Suprapubic skin (tissue), 4 donors: ENCODE measurements at regions not wholly inside any gene's neighbourhood (a gene's known extent, or its start where the extent isn't known, plus 50 kb on each side); places are given as distances from the start of the nearest gene placed in this dataset.

Experiments used
- DNase-seq, 2 donors: peaks; one replicate each; pipeline ENCODE4 v3.0.0-alpha.2; 2019; ENCODE audit warnings: low spot score in 2 of 2
- H3K27ac ChIP-seq: fragments of 200-600 bp; sonication (generic); one replicate; pipeline ENCODE4 v1.5.1; 2019
- H3K27me3 ChIP-seq: fragments of 200-600 bp; sonication (generic); one replicate; pipeline ENCODE4 v1.5.1; 2019
- H3K36me3 ChIP-seq: fragments of 200-600 bp; sonication (generic); one replicate; pipeline ENCODE4 v1.5.1; 2019
- H3K4me1 ChIP-seq: fragments of 200-600 bp; sonication (generic); one replicate; pipeline ENCODE4 v1.5.1; 2019
- H3K4me3 ChIP-seq: fragments of 200-600 bp; sonication (generic); one replicate; pipeline ENCODE4 v1.5.1; 2019; ENCODE audit warnings: mild to moderate bottlenecking
- H3K9me3 ChIP-seq: fragments of 200-600 bp; sonication (generic); one replicate; pipeline ENCODE4 v1.5.1; 2019
- EP300 ChIP-seq: sonication (generic); formaldehyde crosslinking; IDR thresholded peaks from one replicate; pipeline ENCODE4 v1.6.1; 2017; ENCODE audit warnings: antibody characterized with exemption
- POLR2A ChIP-seq, 2 donors: fragments of 450-650 bp; IDR thresholded peaks; one replicate each; pipeline ENCODE4 v1.6.1; 2017; ENCODE audit warnings: antibody characterized with exemption in 2 of 2, mild to moderate bottlenecking in 2 of 2, moderate library complexity in 2 of 2
- POLR2AphosphoS5 ChIP-seq, 3 donors: sonication (generic); formaldehyde crosslinking; IDR thresholded peaks; one replicate each; pipeline ENCODE4 v1.6.1; 2017; ENCODE audit warnings: antibody characterized with exemption in 3 of 3
- WGBS: methylation state at CpG from one replicate; pipeline ENCODE4 v1.1.5; 2018; 5-methylcytosine and 5-hydroxymethylcytosine counted together
- TF ChIP-seq, protein P1 (sequence below), 2 donors: fragments of 200-600 bp in 1 of 2; fragments of 450-650 bp in 1 of 2; sonication (generic) in 1 of 2; IDR thresholded peaks; one replicate each; pipeline ENCODE4 v1.5.1; 2016 to 2019; ENCODE audit warnings: antibody characterized with exemption in 2 of 2, mild to moderate bottlenecking in 1 of 2, moderate library complexity in 1 of 2

DNA sequence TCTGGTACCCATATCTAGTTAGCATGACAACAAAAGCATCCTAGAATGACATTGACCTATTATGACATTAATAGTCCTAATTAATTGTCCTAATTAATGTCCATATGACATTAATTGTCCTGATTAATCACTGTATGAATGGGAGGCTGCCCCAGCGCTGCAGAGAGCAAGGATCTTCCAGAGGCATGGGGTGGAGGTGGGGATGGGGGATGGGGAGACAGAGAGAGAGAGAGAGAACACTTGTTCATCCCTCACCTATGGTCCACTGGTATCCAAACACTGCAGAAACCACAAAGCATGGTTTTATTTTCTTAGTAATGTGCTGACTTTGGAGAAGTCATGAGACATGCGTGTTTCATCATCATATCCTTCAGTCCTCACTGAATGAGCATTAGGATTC lies 235.1 kb downstream of the FNDC1 start:
- no peak for DNase-seq
- no peak overlapping the region for H3K4me3 ChIP-seq
- no peaks in the 10 kb centered on the region for H3K4me1 ChIP-seq
- no peaks in the 10 kb centered on the region for H3K9me3 ChIP-seq
- 88% methylated on average over 2 of the region's 2 CpGs for WGBS
- no peak overlapping the region for H3K27ac ChIP-seq
- no peaks in the 10 kb centered on the region for H3K36me3 ChIP-seq
- no peaks in the 10 kb centered on the region for H3K27me3 ChIP-seq
- no peak for TF ChIP-seq POLR2A (IDR thresholded peaks at IDR 0.05)
- TF ChIP-seq EP300 = no peak
- TF ChIP-seq POLR2AphosphoS5 (IDR thresholded peaks at IDR 0.05) = no peak
- TF ChIP-seq, protein P1, sequence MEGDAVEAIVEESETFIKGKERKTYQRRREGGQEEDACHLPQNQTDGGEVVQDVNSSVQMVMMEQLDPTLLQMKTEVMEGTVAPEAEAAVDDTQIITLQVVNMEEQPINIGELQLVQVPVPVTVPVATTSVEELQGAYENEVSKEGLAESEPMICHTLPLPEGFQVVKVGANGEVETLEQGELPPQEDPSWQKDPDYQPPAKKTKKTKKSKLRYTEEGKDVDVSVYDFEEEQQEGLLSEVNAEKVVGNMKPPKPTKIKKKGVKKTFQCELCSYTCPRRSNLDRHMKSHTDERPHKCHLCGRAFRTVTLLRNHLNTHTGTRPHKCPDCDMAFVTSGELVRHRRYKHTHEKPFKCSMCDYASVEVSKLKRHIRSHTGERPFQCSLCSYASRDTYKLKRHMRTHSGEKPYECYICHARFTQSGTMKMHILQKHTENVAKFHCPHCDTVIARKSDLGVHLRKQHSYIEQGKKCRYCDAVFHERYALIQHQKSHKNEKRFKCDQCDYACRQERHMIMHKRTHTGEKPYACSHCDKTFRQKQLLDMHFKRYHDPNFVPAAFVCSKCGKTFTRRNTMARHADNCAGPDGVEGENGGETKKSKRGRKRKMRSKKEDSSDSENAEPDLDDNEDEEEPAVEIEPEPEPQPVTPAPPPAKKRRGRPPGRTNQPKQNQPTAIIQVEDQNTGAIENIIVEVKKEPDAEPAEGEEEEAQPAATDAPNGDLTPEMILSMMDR (IDR thresholded peaks at IDR 0.05) = no peak

- Histone ChIP-seq H3K4me1 (no peaks in the 10 kb centered on the region), H3K9me3 (no peaks in the 10 kb centered on the region), H3K27me3 (no peaks in the 10 kb centered on the region), H3K36me3 (no peaks in the 10 kb centered on the region), H3K4me3 (no peak overlapping the region), H3K27ac (no peak overlapping the region)
- DNase-seq = no peak
- WGBS = 86% methylated on average over 7 of the region's 7 CpGs
- TF ChIP-seq POLR2AphosphoS5 (IDR thresholded peaks at IDR 0.05) (no peak), POLR2A (IDR thresholded peaks at IDR 0.05) (no peak), EP300 (no peak)
- TF ChIP-seq, protein P1 (IDR thresholded peaks at IDR 0.05) = no peak
Measured at GRCh38 chr6:159400826-159401225, 231.6 kb downstream of the FNDC1 start.

GRCh38 chr6:159399751-159400221 lies 230.6 kb downstream of the FNDC1 start:
- H3K4me1 ChIP-seq = no peaks in the 10 kb centered on the region
- TF ChIP-seq, protein P1 (IDR thresholded peaks at IDR 0.05) = no peak
- no peak for TF ChIP-seq EP300
- TF ChIP-seq POLR2AphosphoS5 (IDR thresholded peaks at IDR 0.05) = no peak
- no peak for TF ChIP-seq POLR2A (IDR thresholded peaks at IDR 0.05)
- no peak for DNase-seq
- WGBS = 62% methylated on average over 8 of the region's 8 CpGs
- no peak overlapping the region for H3K27ac ChIP-seq
- no peaks in the 10 kb centered on the region for H3K9me3 ChIP-seq
- no peaks in the 10 kb centered on the region for H3K36me3 ChIP-seq
- H3K4me3 ChIP-seq = no peak overlapping the region
- H3K27me3 ChIP-seq = no peaks in the 10 kb centered on the region

GRCh38 chr6:159398633-159399032 lies 229.4 kb downstream of the FNDC1 start:
- Histone ChIP-seq H3K27me3 (no peaks in the 10 kb centered on the region), H3K4me3 (no peak overlapping the region), H3K9me3 (no peaks in the 10 kb centered on the region), H3K4me1 (no peaks in the 10 kb centered on the region), H3K36me3 (no peaks in the 10 kb centered on the region), H3K27ac (no peak overlapping the region)
- TF ChIP-seq, protein P1 (IDR thresholded peaks at IDR 0.05) = no peak
- TF ChIP-seq POLR2AphosphoS5 (IDR thresholded peaks at IDR 0.05) (no peak), POLR2A (IDR thresholded peaks at IDR 0.05) (no peak), EP300 (no peak)
- no peak for DNase-seq
- 89% methylated on average over 2 of the region's 2 CpGs for WGBS

- H3K36me3 ChIP-seq = no peaks in the 10 kb centered on the region
- no peak overlapping the region for H3K27ac ChIP-seq
- H3K9me3 ChIP-seq = no peaks in the 10 kb centered on the region
- DNase-seq = no peak
- H3K27me3 ChIP-seq = no peaks in the 10 kb centered on the region
- no peaks in the 10 kb centered on the region for H3K4me1 ChIP-seq
- TF ChIP-seq, protein P1 (IDR thresholded peaks at IDR 0.05) = no peak
- TF ChIP-seq POLR2A (IDR thresholded peaks at IDR 0.05) (no peak), POLR2AphosphoS5 (IDR thresholded peaks at IDR 0.05) (no peak), EP300 (no peak)
- H3K4me3 ChIP-seq = no peak overlapping the region
Measured at GRCh38 chr6:159397753-159398152, 228.6 kb downstream of the FNDC1 start.
